PC-3 (cell line): ENCODE measurements at regions not wholly inside any gene's neighbourhood (a gene's known extent, or its start where the extent isn't known, plus 50 kb on each side); places are given as distances from the start of the nearest gene placed in this dataset.

Experiments used
- ATAC-seq: fragments of 200-7000 bp; cut with Tn5 transposase; 2 replicates; pipeline ENCODE4 v1.9.1; 2020; ENCODE audit warnings: mild to moderate bottlenecking, moderate library complexity
- BruUV-seq: library from RNA; stranded (reverse); fragments of 400-500 nt; replicated peaks from 2 replicates; lab custom pipeline; 2021; lab: Mats Ljungman, UMichigan
- CTCF ChIA-PET: fragments of 300-600 bp; sonication (Branson Sonifier 250); formaldehyde crosslinking; loops from one replicate; lab custom pipeline; 2022; ENCODE audit warnings: antibody characterized with exemption; lab: Charles Lee
- POLR2A ChIA-PET: fragments of 300-600 bp; sonication (Branson Sonifier 250); formaldehyde crosslinking; loops from one replicate; lab custom pipeline; 2022; ENCODE audit warnings: antibody characterized with exemption; ENCODE audit not compliant: unreplicated experiment; lab: Charles Lee
- DNase-seq: peaks from one replicate; pipeline ENCODE4 v3.0.0-alpha.2; 2015
- H2AFZ ChIP-seq: fragments of 300-600 bp; sonication (generic); 2 replicates; pipeline ENCODE4 v1.6.0; 2016; ENCODE audit warnings: antibody characterized with exemption, low read length
- H3F3A ChIP-seq: fragments of 300-600 bp; sonication (generic); one replicate; pipeline ENCODE4 v1.6.0; 2017; ENCODE audit warnings: antibody characterized with exemption, low read length, control low read depth, mild to moderate bottlenecking; ENCODE audit not compliant: unreplicated experiment
- H3K27ac ChIP-seq: fragments of 300-600 bp; sonication (generic); 2 replicates; pipeline ENCODE4 v1.5.1; 2016; ENCODE audit warnings: mild to moderate bottlenecking, low read length
- H3K27me3 ChIP-seq: fragments of 300-600 bp; sonication (generic); 2 replicates; pipeline ENCODE4 v1.6.1; 2016; ENCODE audit warnings: low read length, mixed read lengths
- H3K36me3 ChIP-seq: fragments of 300-600 bp; sonication (generic); 2 replicates; pipeline ENCODE4 v1.6.1; 2016; ENCODE audit warnings: low read depth, mixed run types, low read length, mixed read lengths
- H3K4me1 ChIP-seq: fragments of 300-600 bp; sonication (generic); 2 replicates; pipeline ENCODE4 v1.5.1; 2016; ENCODE audit warnings: low read length; ENCODE audit not compliant: insufficient read depth
- H3K4me2 ChIP-seq: fragments of 300-600 bp; sonication (generic); 2 replicates; pipeline ENCODE4 v1.6.0; 2016; ENCODE audit warnings: low read length
- H3K4me3 ChIP-seq: fragments of 300-600 bp; sonication (generic); 2 replicates; pipeline ENCODE4 v1.5.1; 2016; ENCODE audit warnings: mild to moderate bottlenecking, low read length, mixed read lengths
- H3K79me2 ChIP-seq: fragments of 300-600 bp; sonication (generic); 2 replicates; pipeline ENCODE4 v1.6.1; 2017; ENCODE audit warnings: low read length, mixed read lengths
- H3K9ac ChIP-seq: fragments of 300-600 bp; sonication (generic); 2 replicates; pipeline ENCODE4 v1.6.0; 2016; ENCODE audit warnings: mild to moderate bottlenecking, low read length
- H3K9me2 ChIP-seq: fragments of 300-600 bp; sonication (generic); replicated peaks from 2 replicates; pipeline ENCODE4 v1.6.1; 2016; ENCODE audit warnings: mixed run types, low read length, mixed read lengths
- H3K9me3 ChIP-seq: fragments of 300-600 bp; sonication (generic); 2 replicates; pipeline ENCODE4 v1.6.1; 2016; ENCODE audit warnings: low read length, mixed read lengths
- H4K20me1 ChIP-seq: fragments of 300-600 bp; sonication (generic); 2 replicates; pipeline ENCODE4 v1.6.1; 2016; ENCODE audit warnings: low read length, mixed read lengths
- CTCF ChIP-seq: fragments of 300-600 bp; sonication (generic); conservative IDR thresholded peaks from 2 replicates; pipeline ENCODE4 v1.5.1; 2017; ENCODE audit warnings: antibody characterized with exemption, low read depth, mild to moderate bottlenecking, low read length
- EZH2 ChIP-seq: fragments of 300-600 bp; sonication (generic); IDR thresholded peaks from one replicate; pipeline ENCODE4 v1.6.1; 2017; ENCODE audit warnings: antibody characterized with exemption, mild to moderate bottlenecking, low read length; ENCODE audit not compliant: unreplicated experiment
- EZH2phosphoT487 ChIP-seq: fragments of 300-600 bp; sonication (generic); IDR thresholded peaks from 2 replicates; pipeline ENCODE4 v1.6.1; 2018; ENCODE audit warnings: mild to moderate bottlenecking, antibody characterized with exemption, low read length, borderline replicate concordance
- intact Hi-C: fragments of 100-400 bp; cut with micrococcal nuclease; formaldehyde crosslinking; loops from 2 replicates; pipeline ENCODE4 v1.9.0; 2023

- H3F3A ChIP-seq: no peaks in the 10 kb centered on the region
- H3K79me2 ChIP-seq: no peaks in the 10 kb centered on the region
- no peak overlapping the region for H3K27ac ChIP-seq
- H3K4me3 ChIP-seq: no peak overlapping the region
- no peak overlapping the region for H3K9ac ChIP-seq
- ChIA-PET CTCF (no interaction called here), POLR2A (no interaction called here)
- no TSS peak for BruUV-seq
- ATAC-seq: no peak
- peaks cover 27% of the 10 kb centered on the region for H3K9me3 ChIP-seq
- no peak for TF ChIP-seq CTCF
- TF ChIP-seq EZH2phosphoT487: no peak
- no peak for TF ChIP-seq EZH2
- no peaks in the 10 kb centered on the region for H3K36me3 ChIP-seq
- no peak for DNase-seq
- no peaks in the 10 kb centered on the region for H4K20me1 ChIP-seq
- no peak overlapping the region for H2AFZ ChIP-seq
- no peaks in the 10 kb centered on the region for H3K27me3 ChIP-seq
- intact Hi-C loops: no loop called here
- no peaks in the 10 kb centered on the region for H3K4me1 ChIP-seq
- H3K9me2 ChIP-seq: no peaks in the 10 kb centered on the region
- no peak overlapping the region for H3K4me2 ChIP-seq
These were observed 389.1 kb upstream of the CHD6 start for GRCh38 chr20:42007251-42007650.

DNA sequence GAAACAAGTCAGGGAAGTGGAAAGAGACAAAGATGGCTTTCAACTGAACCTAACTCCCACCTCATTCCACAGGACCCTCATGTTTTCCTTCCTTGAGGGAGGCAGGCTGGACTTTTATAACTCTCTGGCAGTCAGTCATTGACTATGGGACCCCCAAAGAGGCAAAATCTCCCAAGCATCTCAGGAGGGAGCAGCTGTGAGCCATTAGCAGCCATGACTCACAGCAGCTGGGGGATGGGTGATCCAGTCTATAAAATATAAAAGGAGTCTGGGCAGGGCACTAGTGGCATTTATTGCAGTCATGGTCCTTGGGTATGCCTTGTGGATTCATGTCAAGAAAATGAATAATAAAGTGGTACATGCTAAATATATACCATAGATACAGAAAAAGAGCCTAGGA, 387.0 kb upstream of the CHD6 start:
- H3K79me2 ChIP-seq: no peaks in the 10 kb centered on the region
- BruUV-seq: no TSS peak
- no peak for TF ChIP-seq EZH2
- no peak for TF ChIP-seq EZH2phosphoT487
- TF ChIP-seq CTCF: no peak
- no peak overlapping the region for H2AFZ ChIP-seq
- H3K4me1 ChIP-seq: no peaks in the 10 kb centered on the region
- ATAC-seq: no peak
- ChIA-PET CTCF (no interaction called here), POLR2A (no interaction called here)
- no peaks in the 10 kb centered on the region for H3K9me2 ChIP-seq
- intact Hi-C loops: no loop called here
- no peak overlapping the region for H3K27ac ChIP-seq
- H3K9me3 ChIP-seq: peaks cover 31% of the 10 kb centered on the region
- no peak overlapping the region for H3K9ac ChIP-seq
- H3K4me3 ChIP-seq: no peak overlapping the region
- no peak overlapping the region for H3K4me2 ChIP-seq
- no peak for DNase-seq
- H3F3A ChIP-seq: no peaks in the 10 kb centered on the region
- H3K27me3 ChIP-seq: no peaks in the 10 kb centered on the region
- no peaks in the 10 kb centered on the region for H3K36me3 ChIP-seq
- H4K20me1 ChIP-seq: no peaks in the 10 kb centered on the region

GRCh38 chr20:42003380-42003779, 385.2 kb upstream of the CHD6 start:
- Histone ChIP-seq H3K27me3 (no peaks in the 10 kb centered on the region), H3K36me3 (no peaks in the 10 kb centered on the region), H3K9me2 (no peaks in the 10 kb centered on the region), H3K4me1 (no peaks in the 10 kb centered on the region), H3K4me2 (no peak overlapping the region), H4K20me1 (no peaks in the 10 kb centered on the region), H2AFZ (no peak overlapping the region), H3K9ac (no peak overlapping the region), H3K4me3 (no peak overlapping the region), H3F3A (no peaks in the 10 kb centered on the region), H3K27ac (no peak overlapping the region), H3K9me3 (peaks cover 27% of the 10 kb centered on the region), H3K79me2 (no peaks in the 10 kb centered on the region)
- intact Hi-C loops: no loop called here
- no peak for ATAC-seq
- DNase-seq: no peak
- no peak for TF ChIP-seq EZH2phosphoT487
- TF ChIP-seq CTCF: no peak
- no peak for TF ChIP-seq EZH2
- no TSS peak for BruUV-seq
- POLR2A ChIA-PET: no interaction called here
- CTCF ChIA-PET: no interaction called here
